Left hindlimb (tissue), 1 donor: ENCODE measurements at regions not wholly inside any gene's neighbourhood (a gene's known extent, or its start where the extent isn't known, plus 50 kb on each side); places are given as distances from the start of the nearest gene placed in this dataset.
A peak's percentile ranks its signal among the peaks of the same experiment; 100 is the strongest.
"Not testable (repeated sequence)": the region's sequence is repeated elsewhere in the genome, so short reads cannot be mapped to it uniquely, and the experiment has no call there.

Source experiments
- DNase-seq: peaks from one replicate; pipeline ENCODE4 v3.0.0-alpha.2; 2018

DNA sequence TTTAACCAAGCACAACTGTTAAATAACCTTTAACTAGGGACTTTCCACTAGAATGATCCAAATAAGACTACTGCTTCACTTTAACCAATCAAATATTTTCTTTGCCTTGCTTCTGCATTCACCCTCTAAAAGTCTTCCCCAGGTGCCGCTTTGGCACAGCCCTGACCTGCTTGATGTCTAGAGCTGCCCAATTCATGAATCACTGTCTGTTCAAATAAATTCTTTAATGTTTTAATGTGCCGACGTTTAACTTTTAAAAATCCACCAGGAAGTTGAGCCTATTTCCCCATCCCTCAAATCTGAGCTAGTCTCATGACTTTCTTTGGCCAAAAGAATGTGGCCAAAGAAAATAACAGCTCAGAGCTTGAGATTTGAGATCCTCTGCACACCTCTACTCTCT is 277.8 kb upstream of the SOX9 start:
- DNase-seq = no peak

DNA sequence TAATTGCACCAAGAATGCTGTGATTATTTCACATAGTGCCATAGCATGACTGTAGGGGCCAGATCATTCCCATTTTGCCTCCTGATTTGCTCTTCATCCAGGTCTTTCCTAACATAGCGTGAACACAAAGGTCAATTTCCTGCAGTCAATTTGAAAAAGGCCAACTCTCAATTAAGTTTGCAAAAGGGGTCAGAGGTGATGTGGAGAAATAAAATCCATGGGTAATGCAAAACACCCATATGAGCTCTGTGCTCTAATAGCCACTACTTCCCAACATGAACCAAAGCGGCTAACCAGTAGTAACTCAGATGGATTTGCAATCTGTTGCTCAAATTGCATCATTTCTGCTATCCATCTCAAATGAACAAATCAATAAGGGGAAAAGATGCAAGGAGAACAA is 275.5 kb upstream of the SOX9 start:
- DNase-seq = no peak

DNA sequence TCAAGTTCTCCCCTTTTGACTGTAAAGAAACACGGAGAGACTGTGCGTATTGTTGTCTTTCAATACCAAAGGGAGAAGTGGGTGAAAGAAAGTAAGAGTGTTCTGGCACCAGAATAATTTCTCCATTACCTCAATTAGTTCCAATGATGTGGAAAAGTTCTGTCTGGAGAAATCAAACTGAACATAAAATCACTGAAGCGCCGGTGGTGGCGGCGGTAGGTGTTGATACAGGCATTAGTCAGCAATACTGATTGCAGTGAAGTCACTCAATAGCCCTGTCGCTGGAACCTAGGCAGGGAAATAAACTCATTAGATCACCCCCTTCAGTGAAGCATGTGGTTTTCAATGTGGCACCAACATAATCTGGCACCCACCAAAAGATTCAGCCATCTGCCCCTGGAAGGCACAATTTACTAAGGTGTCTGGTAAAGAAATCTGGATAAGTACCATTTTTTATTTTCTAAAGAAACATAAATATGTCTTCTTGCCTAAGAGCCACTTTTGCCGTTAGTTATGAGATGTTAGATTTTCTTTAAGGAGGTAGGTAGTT is 274.2 kb upstream of the SOX9 start:
- DNase-seq = no peak

DNA sequence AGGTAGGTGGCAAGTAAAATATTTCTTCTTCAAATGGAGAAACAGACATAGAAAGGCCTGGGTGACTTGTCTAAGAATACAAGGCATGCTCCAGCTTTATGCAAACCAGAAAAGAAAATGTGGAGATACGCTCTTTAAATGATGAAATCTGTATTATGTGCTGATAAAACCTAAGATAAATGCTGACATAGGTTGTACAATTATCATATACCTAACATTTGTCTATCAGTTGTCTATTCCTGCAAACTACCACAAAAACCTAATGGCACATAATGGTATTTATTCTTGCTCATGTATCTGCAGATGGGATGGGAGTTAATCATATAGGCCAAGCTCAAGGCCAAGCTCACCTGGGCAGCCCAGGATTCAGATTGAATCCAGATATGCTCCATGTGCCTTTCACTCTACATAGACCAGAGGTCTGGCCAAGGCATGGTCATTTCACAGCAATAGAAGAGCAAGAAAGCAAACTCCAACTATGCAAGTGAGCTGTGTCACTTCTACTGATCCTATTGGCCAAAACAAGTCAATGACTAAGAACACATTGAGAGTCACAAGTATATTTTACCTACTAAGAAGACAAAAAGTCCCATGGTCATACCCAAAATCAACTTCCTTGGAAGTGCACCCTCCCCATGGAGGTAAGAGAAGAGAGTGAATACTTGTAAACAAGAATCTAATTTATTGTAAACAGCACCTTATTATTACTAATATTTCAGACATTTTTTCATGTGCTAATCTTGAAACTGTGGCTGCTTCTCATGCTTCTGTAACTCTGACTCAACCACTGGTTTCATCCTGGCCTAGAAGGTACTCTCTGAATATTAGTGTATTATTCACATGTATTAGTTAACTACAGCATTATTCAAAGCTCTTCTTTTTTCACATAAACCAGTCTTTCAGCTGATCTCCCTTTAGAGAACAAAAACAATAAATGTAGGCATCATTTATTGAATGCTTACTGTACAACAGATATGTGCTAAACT is 270.7 kb upstream of the SOX9 start:
- no peak for DNase-seq

DNA sequence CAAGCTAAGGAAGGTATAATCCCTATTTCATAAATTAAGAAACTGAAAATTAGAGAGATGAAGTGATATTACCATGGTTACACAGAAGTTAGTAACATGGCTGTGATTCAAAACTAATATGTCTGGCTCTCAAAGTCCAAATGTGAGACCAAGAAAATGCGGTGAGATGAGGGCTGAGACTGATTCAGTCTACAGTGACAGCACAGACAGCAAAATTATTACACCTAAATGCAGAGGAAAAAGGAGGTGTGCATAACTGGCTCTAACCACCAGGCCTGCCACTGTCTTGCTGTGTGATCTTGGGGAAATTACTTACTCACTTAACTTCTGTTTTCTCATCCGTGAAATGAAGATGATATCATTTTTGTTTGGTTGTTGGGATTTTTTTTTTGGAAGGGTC is 270.0 kb upstream of the SOX9 start:
- no peak for DNase-seq

DNA sequence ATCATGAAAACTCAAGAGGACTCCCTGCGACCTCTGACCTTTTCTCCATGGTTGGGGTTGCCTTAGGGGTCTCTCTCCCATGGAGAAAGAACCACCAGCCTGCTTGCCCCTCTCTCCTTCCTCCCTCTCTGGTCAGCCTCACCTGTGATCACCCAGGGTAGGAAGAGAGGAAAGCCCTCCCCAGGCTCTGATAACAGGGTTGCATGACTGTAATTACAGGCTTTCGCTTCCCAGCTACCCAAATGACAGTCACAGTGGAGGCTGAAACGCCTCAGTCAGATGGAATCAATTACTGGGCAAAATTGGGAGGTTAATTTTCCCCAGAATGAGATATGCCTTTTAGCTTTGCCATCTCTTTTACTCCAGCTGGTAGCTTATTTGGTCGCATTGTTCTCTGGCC is 265.8 kb upstream of the SOX9 start:
- DNase-seq = no peak

DNA sequence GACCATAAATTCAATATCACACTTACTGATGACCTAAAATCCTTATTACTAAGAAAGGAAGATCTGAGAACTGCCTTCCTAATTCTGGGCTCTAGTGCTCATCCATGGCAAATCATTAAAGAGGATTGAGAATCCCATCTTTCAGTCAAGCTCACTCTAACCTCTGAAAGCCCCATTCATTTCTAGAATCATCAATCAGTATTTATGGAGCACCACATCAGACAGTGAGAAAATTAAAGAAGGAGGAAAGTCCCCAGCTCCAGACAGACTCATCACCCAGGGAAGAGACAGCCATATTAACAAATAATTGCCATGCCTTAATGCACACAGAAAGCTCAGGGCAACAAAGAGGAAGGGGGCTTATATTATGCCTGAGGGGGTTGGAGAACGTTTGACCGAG is 256.1 kb upstream of the SOX9 start:
- no peak for DNase-seq

DNA sequence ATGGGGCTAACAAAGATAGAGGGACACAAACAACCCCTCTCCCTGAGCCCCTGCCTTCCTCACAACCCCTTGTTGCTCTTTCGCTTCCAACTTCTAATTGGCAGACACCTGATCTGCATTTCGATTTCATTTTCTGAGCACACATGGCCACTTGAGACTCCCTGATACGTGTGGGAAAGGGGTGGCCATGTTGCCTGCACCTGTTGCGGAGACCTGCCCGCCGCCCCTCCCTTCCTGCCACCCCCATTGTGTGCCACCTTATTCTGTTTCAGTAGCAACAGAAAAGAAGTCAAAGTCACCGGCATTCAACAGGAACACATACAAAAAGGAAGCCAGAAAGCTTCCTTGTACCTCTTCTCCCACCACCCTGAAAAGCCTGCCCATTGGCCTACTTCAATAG is 254.7 kb upstream of the SOX9 start:
- DNase-seq = no peak

DNA sequence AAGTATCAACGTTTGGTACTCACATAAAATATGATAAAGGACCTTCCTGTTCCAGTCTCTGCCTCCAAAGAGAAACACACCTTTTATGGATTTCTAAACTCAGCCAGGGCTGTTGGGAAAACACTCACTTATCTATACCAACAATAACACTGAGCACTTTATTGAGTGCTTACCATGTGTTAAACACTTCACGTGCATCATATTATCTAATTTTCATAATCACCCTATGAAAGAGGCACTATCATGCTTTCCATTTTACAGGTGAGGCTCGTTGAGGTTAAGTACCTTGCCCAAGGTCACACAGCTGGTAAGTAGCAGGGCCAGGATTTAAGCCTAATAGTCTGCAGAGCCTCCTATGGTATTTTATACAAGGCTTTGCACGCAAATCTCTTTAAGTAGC is 251.5 kb upstream of the SOX9 start:
- DNase-seq = no peak

DNA sequence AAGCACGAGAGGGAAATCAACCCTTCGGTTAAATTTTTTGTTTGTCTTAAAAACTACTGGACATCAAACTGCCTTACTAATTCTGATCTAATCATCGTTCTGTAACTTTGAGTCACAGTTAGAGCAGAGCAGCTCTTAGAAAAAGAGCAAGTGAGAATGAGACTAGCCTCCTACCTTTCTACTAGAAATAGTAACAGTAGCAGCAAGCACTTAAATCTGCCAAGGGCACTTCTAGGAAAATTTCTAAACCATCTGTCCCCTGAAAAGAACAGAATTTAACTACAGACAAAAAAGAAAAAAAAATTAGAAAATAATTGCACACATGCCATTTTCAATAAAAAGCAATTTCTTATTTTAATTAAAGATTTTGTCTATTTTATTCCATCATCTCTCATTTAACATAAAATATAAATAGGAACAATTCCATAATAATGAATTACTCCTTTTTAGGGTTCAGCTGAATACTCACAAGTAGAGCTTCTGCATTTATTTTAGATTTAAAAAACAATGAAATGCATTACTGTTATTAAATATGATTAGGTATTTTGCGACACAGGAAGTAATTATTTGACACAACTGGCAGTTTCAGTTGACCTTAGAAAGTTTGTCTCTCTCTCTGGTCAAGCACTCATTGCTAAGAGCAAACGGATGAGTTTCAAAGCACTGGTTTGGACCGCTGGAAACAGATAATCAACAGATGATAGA is 250.8 kb upstream of the SOX9 start:
- no peak for DNase-seq

DNA sequence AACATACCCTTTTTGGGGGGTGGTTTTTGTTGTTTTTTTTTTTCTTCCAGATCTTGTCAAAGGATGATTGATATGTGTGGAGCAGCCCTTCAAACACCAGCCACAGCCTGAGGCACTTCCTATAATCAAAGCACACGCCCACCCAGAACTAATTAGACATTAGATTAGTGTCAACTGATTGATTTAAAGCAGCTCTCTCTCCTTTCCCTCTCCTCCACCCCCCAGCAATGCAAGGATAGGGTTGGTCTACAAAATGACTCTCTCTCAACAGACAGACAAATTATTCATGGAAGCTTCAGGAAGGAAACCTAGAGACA is 250.3 kb upstream of the SOX9 start:
- DNase-seq = no peak

DNA sequence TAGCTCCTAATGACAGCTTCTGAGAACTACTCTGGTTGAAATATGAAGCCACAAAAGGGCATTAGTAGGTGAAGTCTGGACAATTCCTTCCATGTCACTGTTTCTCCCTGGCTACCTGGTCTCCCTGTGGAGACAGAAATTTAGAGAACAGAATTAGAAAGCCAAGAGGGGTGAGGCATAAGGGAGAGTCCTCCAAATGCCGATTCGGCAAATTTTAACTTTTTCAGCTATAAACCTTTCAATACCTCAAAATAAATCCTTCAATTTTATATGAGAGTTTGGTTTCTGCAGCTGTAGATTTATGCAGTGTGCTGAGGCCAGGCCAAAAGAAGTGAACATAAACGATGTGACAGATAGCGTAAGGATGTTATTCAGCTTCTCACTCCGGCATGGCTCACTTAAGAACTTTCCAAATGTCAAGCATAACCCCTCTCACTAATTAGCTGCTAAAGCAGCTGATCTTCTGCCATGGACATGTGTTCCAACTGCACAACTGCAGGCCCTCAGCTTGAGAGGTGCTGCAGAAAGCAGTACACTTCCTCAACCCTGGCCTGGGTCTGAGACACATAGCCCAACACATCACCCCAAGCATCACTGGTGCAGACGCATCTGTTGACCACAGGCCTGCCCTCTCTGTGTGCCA is 247.9 kb upstream of the SOX9 start:
- DNase-seq = peak; percentile 66

DNA sequence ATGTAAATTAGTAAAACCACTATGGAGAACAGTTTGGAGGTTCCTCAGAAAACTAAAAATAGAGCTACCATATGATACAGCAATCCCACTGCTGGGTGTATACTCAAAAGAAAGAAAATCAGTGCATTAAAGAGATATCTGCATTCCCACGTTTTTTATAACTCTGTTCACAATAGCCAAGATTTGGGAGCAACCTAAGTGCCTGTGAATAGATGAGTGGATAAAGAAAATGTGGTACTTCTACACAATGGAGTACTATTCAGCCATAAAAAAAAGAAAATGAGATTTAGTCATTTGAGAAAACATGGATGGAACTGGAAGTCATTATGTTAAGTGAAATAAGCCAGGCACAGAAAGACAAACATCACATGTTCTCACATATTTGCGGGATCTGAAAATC is 246.0 kb upstream of the SOX9 start:
- not testable (repeated sequence) for DNase-seq

DNA sequence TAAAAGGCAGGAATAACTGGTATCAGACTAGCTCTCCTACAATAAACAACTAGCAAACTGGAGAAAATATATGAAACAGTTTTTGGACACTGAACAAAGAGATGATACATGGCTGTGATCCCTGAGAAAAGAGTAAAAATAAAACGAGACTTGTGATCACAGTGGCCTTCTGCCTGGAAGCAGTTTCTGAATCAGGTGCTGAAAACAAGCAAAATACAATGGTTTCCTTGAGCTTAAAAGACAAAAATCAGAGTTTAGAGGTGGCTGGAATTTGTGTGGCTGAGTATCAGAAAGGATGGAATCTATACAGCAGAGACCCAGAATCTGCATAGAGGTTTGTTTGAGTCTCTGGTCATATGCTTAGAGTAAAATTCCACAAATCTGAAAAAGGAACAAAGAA is 242.5 kb upstream of the SOX9 start:
- no peak for DNase-seq

DNA sequence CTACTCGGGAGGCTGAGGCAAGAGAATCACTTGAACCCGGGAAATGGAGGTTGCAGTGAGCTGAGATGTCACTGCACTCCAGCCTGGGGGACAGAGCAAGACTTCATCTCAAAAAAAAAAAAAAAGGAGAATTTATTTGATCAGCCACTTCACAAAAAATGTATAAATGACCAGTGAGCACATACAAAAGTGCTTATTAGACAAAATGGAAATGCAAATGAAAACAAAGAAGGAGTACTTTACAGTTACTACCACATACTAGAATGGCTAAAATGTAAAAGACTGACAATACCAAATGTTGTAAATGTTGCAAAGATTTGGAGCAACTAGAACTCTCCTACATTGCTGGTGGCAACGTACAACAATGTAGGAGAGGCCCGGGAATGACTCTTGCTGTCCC is 241.8 kb upstream of the SOX9 start:
- no peak for DNase-seq

DNA sequence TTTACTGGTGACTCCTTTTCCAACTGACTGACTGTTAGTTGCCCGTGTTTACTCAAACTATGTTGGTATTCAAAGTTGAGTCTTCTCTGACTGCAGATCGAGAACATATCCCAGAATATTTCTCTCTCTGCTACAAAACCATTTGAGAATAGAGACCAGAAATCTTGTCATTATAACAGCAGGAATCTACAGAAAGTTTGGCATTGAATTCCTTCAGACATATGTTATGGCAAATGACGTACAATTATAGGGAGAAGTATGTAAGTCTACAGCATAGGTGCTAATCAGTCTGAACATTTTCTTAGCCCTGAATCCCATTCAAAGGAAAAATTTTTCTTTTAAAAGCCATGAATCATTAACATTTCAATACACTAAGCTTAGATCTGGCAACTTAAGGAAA is 239.8 kb upstream of the SOX9 start:
- DNase-seq = no peak

DNA sequence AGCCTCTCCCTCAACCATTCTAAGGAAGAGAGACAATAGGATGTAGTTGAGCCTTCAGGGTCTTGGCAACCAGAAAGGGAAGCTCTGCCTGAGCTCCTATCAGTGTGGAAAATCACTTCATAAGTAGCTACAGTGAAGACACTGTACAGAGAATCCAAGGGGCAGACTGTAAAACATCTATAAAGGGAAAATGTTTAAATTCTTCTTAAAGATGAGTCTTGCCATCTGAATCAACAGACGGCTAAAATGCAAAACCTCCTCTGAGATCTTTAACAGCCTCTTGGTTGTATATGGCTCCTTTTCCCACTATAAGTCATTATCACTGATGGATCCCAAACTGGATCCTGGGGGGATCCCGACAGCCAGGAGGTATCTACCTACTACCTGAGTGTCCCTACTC is 239.2 kb upstream of the SOX9 start:
- DNase-seq = no peak

DNA sequence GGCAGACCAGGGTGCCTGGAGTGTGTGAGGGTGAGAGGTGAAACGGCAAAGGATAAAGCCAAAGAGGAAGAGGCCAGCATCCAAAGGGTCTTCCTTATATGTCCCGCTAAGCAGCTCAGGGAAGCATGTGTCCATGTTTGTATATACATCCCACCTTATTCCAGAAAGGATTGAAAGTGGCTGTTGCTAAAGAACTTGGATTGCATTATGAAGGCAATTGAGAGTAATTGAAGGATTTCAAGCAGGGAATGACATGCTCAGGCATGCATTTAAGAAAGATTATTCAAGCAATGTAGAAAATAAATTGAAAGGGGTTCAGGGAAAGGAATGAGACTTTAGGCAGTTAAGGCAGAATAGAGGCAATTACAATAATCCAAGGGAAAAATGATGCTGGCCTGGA is 237.6 kb upstream of the SOX9 start:
- DNase-seq = no peak

DNA sequence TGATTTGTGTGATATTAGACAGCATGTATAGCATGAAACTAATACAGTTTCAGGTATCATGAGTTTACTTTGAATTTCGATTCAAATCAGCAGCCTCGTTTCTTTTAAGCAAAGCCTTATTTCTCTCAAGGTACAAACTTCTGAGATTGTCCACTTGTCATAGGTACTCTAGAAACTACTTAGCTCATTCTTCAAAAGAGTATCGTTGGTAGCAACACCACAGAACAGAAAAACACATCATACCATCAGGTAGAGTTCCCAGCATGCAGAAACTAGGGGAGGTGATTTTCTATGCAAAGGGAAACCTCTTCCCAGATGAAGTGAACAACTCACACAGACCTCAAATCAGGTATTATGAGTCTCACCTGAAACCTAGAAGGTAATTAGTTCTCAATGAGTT is 237.0 kb upstream of the SOX9 start:
- no peak for DNase-seq

DNA sequence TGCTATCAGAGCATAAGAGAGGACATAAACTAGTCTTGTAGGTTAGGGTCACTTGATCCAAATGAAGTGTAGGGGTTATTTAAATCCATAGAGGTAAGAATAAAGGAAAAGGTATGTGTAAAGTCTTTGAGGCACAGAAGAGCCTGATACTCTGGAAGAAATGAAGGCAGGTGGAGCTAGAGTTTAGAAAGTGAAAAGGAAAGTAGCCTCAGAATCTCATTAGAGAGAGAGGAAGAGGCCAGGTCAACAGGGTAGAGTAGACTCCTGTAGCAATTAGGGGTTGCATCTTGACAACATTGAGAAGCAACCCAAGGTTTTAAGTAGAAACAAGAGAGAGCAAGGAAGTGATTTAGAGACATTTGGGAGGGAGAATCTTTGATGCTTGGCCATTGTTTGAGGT is 235.2 kb upstream of the SOX9 start:
- DNase-seq = no peak

DNA sequence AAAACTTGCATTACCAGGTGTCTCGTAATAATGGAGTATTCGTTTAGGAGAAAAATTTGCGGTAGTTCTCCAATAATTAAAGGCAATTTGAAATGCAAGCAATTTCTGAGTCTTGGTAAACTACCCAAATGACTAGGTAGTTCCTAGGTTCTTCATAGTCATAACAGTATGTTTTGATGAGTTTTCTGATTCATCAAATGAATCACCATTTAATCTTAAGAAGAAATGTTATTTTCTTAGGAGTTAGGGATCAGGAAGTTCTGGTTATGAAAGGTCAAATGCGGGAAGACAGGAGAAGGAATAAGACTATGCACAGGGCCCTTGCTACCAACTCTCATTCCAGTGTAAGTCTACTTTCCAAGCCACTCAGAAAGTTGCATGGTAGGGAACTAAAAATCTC is 221.5 kb upstream of the SOX9 start:
- no peak for DNase-seq

DNA sequence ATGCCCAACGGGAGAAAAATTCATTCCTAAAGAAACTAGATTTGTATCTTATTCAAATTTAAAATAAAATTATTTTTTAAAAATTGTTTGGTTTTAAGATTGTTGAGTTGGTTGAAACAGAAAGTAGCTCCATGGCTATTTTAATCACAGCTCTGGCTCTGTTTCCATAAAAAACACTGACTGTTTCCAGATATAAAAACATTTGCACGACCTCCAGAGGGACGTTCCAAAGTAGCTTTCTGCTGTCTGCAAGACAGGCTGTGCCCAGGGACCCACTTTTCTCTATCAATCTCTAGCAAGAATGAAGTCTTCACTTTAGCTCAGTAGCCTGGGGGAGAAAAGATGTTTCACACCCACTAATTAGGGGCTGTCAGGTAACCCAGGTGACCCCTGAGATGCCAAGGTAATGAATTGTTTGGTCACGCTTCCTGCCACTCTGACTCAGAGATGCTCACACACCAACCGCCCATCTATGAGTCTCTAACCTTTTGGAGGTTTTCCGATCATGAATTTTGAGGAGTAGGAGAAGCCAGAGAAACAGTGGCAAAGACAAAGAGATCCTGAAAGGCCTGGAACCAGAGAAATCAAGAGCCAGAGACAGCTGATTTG is 220.1 kb upstream of the SOX9 start:
- DNase-seq = no peak

DNA sequence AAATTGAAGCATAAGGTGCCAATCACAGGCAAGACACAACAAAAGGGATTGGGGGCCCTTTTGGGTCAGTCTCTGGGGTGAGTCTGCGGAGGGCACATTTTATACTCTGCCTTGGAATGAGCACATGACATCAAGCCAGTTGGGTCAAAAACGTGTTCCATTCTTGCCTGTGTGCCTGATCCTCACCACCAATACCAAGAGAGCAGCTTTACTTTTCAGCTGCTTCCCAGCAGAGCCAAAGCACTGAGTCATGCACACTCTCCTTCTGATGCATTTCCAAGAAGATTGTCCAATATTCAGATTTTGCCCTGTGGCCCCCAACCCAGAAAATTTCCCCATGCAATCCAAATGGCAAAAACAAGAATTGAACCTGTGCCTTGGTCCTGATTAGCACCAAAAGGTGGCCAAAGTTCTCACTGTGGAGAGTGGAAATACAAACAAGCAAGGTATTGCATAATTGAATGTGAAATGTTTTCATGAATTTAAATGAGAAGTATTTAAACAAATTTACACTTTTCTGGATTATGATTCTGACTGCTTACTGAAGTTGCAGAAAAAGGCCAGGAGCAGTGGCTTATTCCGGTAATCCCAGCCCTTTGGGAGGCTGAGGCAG is 217.8 kb upstream of the SOX9 start:
- no peak for DNase-seq
